SKM-1 treated with dmso at 0.1 percent for 144 hours (cell line): ENCODE measurements at regions not wholly inside any gene's neighbourhood (a gene's known extent, or its start where the extent isn't known, plus 50 kb on each side); places are given as distances from the start of the nearest gene placed in this dataset.

Experiments used
- DNase-seq: peaks from one replicate; lab custom pipeline; 2025; ENCODE audit not compliant: unreplicated experiment; lab: John Stamatoyannopoulos, UW

DNA sequence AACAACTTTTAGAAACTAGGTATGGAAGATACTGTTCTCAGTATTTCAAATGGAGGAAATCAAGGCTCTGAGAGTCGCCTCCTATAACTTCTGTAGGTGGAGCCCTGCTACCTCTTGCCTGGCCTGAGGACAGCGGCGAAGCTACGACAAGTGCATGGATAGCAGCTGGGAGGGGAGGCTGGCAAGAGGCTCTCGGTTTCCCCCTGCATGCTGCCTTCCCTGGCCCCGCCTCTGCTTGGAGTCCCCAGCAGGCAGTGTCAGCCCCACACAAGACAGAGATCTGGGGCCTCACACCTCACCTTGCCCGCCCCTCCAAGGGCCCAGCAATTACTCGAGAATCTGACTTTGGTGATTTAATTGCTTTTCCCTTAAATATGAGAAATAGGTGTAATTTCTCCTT, 107.6 kb upstream of the POU3F3 start:
- no peak for DNase-seq

DNA sequence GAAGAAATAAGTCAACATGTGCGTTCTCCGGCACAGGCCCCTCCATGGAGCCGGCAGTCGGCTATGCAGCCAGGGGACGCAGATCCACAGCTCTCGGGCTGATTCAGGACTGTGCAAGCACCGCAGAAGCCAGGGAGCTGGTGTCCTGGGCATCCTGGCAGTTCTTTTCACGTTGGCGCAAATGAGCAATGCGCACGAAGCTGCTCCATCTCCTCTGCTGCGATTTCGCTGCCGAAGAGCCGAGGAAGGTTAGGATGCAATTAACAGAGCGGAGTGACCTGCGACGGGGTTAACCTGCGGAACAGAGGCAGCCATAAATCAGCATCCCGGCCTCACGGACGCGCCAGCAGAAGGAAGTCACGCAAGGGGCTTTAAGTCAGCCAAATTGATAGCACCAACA, 107.1 kb upstream of the POU3F3 start:
- DNase-seq = no peak

DNA sequence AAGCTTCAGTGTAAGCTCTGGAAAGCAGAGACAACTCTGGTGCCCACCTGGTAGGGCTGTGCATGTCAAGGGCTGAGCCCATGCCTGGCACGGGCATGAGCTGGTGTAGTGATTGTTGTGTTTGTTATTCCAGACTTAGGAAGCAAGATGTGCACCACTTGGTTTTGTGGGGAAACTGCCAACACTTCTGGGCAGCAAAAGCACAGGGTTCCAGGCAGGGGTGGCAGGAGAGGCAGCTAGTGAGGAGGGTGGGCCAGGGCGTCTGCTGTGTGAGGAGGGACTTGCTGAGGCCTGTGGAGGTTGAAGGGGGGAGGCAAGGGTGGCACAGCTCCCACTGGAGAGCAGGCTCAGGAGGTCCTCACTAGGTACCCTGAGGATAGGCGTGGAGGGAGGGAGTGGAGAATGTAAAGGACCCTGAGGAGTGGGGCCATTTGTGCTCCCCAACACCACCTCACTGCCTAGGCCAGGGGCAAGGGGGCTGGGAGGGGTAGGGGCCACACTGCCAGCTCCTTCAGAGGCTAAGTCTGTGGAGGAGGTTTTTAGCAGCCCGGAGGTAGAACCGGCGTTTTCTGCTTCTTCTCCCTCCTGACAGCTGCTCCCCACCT, 104.0 kb upstream of the POU3F3 start:
- DNase-seq = no peak

DNA sequence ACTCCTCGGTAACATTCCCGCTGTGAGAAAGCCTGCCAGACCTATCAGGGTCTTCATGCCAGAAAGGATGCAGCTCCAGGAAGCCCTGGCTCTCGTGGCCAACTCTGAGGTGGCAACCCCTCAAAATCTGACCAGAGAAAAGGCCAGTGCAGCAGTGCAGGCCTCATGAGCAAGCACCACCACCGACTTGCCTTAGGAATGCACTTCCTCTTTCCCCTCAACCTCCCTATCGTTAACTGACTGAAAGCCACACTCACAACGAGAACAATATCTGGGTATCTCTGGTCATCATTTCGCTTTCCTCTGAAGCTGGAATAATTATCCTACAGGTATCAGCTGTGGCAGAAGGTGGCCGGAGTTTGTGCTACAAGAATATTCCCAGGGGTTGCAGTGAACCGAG, 101.4 kb upstream of the POU3F3 start:
- no peak for DNase-seq

DNA sequence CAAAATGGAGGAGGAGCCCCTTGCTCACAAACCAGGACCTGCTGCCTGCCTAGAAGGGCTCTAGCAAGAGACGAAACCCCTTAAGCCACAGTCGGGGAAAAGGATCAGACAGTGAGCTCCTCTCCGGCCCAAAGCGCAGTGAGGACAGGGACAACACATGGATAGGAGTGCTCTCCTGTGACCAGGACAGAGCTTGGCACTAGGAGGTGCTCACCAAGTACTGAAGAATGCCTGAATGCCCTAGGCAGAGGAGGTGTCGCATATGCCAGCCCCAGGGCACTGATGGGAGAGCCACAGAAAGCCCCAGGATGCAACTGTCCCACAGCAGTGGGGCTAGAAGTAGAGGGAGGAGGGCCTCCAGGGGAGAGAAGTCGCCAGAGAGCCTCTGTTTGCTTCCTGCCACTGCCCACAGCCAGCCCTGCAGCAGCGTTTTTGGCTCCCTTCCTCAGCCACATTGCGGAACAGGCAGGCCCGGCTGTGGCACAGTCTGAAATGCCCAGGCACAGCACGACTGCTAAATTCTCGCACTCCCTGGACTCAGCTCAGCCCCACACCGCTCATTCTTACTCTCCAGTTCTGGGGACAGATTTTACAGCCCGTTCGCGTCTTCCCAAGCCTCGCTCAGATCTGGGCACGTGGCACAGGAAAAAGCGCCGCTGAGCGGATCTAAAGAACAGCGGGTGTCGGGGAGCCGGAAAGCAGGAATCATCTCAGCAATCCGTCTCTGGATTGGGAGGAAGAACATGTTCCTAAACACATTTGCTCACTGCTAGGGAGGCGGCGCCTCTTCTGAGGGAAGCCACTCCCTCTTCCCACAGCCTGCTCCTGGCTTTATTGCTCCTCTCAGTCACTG, 98.7 kb upstream of the POU3F3 start:
- DNase-seq = no peak

DNA sequence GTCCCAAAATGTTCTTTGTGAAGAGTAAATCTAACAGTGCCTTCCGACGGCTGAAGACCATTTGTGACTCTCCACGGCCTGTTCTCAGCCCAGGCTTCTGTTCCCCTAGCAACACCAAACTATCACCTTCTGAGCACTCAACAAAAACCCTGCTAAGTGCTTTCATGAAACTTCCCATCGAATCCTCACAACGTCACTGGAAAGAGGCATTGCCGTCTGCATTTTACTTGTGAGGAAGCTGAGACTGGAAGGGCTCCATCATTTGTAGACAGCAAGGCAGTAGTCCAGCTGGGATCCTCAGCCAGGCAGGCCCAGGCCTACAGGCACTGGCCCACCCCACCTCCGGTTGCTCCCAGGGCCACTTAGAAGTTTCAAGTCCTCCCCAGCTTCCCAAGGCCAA, 97.8 kb upstream of the POU3F3 start:
- DNase-seq = no peak

DNA sequence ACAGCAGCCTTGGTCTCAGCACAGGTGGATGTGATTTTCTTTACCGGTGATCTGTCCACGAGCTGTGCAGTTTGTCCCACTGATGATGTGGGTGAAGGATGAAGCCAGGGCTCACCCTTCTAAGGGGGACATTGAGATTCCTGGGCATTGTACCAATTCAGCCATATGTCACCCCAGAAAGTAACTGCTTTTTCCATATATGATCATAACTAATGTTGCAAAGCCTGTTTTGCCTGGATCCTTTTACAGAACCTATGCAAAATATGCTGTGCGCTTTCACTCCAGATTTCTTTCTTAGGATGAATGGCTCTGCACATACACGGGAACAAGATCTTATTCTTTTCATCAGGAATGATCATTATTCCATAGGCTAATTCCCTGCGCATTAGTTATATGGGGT, 96.9 kb upstream of the POU3F3 start:
- DNase-seq = no peak

DNA sequence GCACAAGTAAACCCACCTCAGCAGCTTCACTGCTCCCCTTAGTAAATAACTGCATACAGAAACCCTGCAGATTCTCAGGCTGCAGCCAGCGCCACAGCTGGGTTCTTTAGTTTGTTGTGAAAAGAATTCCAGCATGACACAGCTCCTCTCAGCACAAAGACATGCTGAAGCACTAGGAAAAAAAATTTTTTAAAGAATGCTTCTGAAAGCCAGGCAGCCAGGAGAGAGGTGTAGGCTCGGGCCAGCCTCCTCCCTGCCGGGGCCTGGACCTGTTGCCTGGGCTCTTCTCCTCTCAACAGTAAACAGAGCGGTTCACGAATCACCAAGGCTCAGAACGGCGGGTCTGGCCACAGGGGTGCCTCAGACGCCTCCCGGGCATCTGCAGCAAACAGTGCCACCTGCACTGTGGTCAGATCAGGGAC, 95.7 kb upstream of the POU3F3 start:
- DNase-seq = no peak

DNA sequence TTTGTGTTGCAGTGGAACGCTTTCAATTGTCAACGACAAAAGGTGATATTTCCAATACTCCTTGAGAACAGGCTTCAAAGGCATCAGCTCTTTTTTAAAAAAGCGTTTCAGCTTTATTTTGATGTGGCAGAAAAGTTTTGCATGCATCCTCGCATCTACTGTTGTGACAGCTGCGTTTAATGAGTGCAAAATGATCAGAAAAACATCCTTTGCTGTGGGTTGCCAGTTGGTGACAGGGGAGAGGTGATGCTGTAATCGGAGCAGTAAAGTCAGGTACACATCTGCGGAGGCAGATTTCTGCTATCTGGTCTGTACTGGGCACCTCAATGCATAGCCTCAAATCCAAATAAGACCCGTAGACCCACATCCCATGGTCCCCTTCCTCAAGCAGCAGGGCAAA, 91.9 kb upstream of the POU3F3 start:
- no peak for DNase-seq

DNA sequence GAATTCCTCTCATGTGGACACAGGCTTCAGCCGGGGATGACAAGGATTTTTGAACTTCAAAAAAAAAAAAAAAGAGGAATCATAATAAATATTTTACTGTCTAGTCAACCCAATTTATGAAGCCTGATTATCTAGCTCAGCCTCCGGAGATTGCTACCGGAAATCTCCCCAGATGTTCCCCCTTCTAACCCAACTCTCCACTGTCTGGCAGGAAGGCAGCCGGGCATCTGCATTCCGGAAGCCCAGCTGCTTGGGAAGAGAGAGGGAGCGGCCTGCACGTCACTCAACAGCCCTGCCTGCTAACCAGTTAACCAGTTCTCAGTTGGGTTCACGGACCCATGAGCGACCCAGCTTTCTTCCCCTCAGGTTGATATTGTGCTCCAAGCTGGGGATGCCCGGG, 87.2 kb upstream of the POU3F3 start:
- no peak for DNase-seq

DNA sequence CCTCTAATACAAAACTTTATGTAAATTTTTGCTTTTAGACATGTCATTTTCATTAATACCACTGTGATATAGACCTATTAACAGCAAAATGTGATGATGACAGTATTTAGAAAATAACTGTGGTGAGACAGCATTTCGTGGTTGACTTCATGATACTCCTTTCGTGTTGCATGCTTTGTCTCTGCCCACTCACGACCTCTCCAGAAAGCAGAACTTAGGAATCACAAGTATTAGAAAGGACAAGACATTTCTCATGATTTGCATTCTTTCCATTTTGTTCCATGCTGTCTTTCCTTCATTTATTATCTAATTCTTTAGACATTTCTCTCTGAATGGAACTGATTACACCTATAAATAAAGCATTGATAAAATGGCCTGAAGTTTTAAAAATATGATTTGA, 85.2 kb upstream of the POU3F3 start:
- no peak for DNase-seq

DNA sequence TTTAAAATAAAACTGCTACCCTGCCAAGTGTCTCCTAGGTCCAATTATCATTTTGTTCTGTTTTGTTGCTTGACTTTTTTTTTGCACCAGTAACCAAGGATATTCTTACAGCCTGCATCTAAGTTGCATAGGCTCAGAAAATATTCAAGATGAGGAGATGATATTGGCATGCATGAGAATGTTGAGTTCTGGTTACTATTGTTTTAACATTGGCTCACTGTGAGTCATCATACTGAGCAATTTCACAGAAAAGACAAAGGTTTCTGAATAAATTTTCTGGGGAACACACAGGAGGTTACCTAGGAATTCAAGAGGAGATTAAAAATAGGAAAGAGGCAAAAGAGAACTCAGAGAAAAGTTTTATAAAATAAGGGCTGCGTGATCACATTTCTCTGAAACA, 84.8 kb upstream of the POU3F3 start:
- DNase-seq = no peak

DNA sequence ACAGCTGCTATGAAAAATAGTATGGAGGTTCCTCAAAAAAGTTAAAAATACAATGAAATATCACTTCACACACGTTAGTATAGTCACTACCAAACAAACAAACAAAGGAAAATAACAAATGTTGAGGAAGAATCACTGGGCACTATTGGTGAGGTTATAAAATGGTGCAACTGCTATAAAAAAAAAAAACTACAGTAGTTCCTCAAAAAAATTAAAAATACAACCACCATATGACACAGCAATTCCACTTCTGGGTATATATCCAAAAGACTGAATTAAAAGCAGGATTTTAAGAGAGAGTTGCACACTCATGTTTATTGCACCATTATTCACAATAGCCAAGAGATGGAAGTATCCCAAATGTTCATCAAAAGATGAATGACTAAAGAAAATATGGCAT, 80.9 kb upstream of the POU3F3 start:
- DNase-seq = no peak

DNA sequence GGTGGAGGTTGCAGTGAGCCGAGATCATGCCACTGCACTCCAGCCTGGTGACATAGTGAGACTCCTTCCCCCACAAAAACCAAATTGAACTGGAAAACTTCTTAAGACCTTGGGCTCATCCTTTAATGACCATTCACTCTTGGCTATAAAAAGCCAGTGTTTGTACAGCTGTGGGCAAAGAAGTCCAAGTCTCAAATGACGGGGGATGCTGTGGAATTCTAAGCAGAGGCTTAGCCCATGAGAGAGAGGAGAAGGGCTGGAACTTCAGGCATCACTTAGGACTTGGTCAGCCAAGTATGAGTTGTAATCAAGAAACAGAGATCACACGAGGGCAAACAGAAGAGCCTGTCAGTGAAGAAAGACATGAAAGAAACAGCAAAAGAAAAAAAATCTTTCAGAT, 79.3 kb upstream of the POU3F3 start:
- no peak for DNase-seq

DNA sequence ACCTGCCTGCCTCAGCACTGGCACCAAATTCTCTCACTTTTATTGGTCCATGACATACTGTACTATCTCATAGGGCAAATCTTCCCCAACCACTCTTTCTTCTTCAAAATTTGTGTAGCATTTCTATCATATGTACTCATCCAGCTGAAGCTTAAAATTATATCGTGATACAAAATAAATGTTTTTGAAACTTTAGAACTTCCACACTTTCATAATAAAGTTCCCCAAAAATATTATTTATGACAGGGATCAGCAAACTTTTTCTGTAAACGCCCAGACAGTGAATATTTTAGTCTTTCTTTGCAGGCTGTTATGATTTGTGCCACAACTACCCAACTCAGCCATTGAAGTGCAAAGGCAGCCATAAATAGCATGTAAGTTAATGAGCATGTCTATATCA, 76.2 kb upstream of the POU3F3 start:
- DNase-seq = no peak

DNA sequence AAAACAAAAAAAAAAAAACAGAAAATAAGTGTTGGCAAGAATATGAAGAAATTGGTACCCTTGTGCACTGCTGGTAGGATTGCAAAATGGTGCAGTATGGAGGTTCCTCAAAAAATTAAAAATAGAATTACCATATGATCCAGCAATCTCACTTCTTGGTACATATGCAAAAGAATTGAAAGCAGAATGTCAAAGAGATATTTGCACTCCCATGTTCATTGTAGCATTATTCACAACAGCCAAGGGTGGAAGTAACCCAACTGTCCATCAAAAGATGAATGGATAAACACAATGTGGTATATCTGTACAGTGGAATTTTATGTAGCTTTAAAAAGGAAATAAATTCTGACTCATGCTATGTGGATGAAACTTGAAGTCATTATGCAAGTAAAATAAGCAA, 72.8 kb upstream of the POU3F3 start:
- DNase-seq = no peak

DNA sequence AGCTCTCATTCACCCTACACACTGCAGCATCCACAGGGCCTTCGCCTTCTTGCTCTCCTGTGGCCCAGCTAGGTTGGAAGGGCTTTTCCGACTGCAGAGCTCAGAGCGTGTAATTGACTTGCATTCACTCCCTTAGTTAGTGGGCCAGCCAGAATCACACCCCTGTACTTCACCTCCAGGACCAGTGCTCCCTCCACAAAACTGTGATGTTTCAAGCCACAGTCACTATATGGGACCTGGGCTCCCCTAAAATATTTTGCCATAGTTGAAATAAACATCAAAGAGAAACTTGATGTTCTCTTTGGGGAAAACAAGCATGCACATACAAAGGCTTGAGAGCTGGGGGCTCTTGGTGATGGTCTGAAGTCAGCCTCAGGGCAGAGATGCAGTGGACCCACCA, 69.7 kb upstream of the POU3F3 start:
- no peak for DNase-seq

DNA sequence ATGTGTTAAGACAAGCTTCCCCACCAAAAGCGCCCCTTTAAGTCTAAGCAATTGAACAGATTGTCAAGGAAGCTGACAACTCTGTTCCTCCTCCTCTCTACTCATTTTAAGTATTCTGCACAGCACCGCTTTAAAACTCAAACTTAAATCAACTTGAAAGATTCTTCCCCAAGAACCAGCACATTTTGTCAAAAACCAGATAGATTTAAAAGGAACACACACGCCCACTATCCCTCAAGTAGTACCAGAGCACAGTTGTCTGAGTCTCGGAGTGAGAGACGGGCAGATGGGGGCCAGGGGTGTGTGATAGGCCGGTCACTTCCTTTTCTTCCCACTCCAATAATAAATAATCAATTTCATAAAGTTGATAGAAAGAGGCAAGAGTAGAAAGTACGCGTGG, 67.7 kb upstream of the POU3F3 start:
- DNase-seq = no peak

DNA sequence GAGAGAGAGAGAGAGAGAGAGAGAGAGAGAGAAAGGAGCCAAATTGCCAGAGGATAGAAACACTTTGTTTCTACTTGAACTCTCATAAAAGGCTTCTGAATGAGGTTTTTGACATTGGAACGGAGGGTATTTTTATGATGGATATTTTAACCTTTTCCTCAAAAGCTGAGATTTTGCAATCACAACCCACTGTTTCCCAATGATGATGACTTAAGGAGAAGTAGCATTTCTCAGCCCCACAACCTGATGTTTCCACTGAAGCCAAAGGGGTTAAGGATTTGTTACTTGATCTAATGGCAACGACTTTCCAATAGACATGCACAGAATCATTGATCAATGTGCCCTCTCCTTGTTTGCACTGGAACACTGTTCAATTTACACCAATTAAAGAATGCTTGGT, 67.1 kb upstream of the POU3F3 start:
- no peak for DNase-seq

DNA sequence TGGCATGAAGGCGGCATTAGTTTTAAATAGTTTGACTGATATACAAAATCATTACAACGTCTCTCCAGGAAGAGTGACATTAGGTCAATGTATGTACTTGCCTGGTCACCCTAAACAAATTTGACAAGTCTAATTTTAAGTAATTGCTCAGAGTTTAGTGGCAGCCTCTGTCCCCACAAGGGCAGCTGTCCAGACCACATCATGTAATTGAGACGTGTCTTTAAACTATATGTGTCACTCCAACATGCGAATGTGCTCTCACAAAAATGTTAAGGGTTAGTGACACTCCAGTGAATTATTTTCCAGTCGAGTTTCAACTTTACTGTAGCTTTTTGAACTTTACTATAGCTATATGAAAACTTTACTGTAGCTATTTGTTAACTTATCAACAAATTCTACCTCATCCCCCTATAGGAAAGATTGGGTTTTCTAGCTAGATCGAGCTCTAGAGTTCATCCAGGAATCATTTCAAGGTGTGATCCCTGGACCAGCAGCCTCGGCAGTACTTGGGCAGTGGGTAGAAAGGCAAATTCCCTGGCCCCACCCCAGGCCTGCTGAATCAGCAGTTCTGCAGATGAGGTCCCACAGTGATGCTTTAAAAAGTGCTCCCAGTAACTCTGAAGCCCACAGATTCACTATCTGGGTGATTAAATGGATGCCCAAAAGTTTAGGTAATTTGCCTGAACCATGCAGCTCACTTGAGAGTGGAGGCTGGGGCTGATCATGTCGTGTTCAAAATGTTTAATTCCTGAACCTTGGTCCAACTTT, 66.4 kb upstream of the POU3F3 start:
- DNase-seq = no peak

DNA sequence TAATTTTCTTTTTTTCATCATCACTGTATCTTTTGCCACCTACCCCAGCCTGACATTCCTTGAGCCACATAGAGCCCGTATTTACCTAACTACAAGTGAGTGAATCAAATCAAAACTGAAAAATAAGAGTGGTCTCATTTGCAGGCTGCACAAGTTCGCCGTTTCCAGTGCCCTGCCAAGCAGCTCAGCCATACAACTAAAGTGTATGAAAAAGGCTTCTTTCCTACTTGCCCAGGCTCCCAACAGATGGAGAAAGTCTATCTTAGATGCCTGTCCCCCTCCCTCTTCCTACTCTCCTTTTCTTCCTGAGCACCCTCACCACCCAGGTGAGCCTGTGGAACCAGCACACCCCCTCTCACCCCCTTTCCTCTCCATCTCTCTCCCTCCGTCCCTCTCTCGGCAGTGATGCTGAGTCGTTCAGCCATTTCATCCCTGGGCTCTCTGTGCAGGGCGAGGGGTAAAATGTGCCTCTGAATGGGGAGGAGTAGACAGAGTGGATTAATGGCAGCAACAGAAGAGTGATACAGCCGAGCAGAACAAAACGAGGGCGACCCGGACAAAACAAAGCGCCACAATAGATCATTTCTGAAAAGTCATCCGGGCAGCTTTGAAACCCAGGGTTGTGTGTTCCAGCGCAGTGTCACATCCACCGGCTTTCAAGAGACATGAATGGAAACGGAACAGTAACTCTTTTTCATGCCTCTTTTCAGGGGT, 65.0 kb upstream of the POU3F3 start:
- DNase-seq = no peak
